Stimulated activated CD4-positive, alpha-beta T cell treated with anti-CD3 and anti-CD28 coated beads, Interleukin-2, amount 100 ng/mL, for 4 hours (primary cell): ENCODE measurements at regions not wholly inside any gene's neighbourhood (a gene's known extent, or its start where the extent isn't known, plus 50 kb on each side); places are given as distances from the start of the nearest gene placed in this dataset.

Experiments
- DNase-seq: peaks from one replicate; pipeline ENCODE4 v3.0.0-alpha.2; 2020; ENCODE audit warnings: low read depth

GRCh38 chr3:110542552-110543150 lies 529.0 kb upstream of the NECTIN3 start:
- no peak for DNase-seq

GRCh38 chr3:110544730-110545129 lies 526.9 kb upstream of the NECTIN3 start:
- DNase-seq: no peak

GRCh38 chr3:110550511-110550910 lies 521.1 kb upstream of the NECTIN3 start:
- no peak for DNase-seq

- no peak for DNase-seq
Measured at GRCh38 chr3:110562621-110563020, 509.0 kb upstream of the NECTIN3 start.

GRCh38 chr3:110564674-110565073 lies 506.9 kb upstream of the NECTIN3 start:
- no peak for DNase-seq

- DNase-seq: no peak
Measured at GRCh38 chr3:110567029-110567428, 504.6 kb upstream of the NECTIN3 start.

GRCh38 chr3:110568246-110568645 lies 503.4 kb upstream of the NECTIN3 start:
- no peak for DNase-seq

GRCh38 chr3:110569073-110569472 lies 502.5 kb upstream of the NECTIN3 start:
- DNase-seq: no peak

- DNase-seq: no peak
Measured at GRCh38 chr3:110575702-110576101, 495.9 kb upstream of the NECTIN3 start.

GRCh38 chr3:110576960-110577359 lies 494.7 kb upstream of the NECTIN3 start:
- no peak for DNase-seq

- no peak for DNase-seq
Measured at GRCh38 chr3:110577854-110578253, 493.8 kb upstream of the NECTIN3 start.

GRCh38 chr3:110579840-110580550 lies 491.6 kb upstream of the NECTIN3 start:
- no peak for DNase-seq

GRCh38 chr3:110583373-110583935 lies 488.2 kb upstream of the NECTIN3 start:
- DNase-seq: no peak

GRCh38 chr3:110588906-110589305 lies 482.7 kb upstream of the NECTIN3 start:
- no peak for DNase-seq

GRCh38 chr3:110589341-110589740 lies 482.3 kb upstream of the NECTIN3 start:
- no peak for DNase-seq

GRCh38 chr3:110593749-110594148 lies 477.9 kb upstream of the NECTIN3 start:
- no peak for DNase-seq

- no peak for DNase-seq
Measured at GRCh38 chr3:110598847-110599490, 472.6 kb upstream of the NECTIN3 start.

GRCh38 chr3:110608566-110608965 lies 463.1 kb upstream of the NECTIN3 start:
- DNase-seq: no peak

GRCh38 chr3:110612045-110612444 lies 459.6 kb upstream of the NECTIN3 start:
- DNase-seq: no peak

- no peak for DNase-seq
Measured at GRCh38 chr3:110614186-110614585, 457.4 kb upstream of the NECTIN3 start.

GRCh38 chr3:110615454-110615853 lies 456.2 kb upstream of the NECTIN3 start:
- no peak for DNase-seq

GRCh38 chr3:110618512-110619226 lies 452.9 kb upstream of the NECTIN3 start:
- DNase-seq: no peak
